ENCODE measurements at regions not wholly inside any gene's neighbourhood (a gene's known extent, or its start where the extent isn't known, plus 50 kb on each side); places are given as distances from the start of the nearest gene placed in this dataset.

DNA sequence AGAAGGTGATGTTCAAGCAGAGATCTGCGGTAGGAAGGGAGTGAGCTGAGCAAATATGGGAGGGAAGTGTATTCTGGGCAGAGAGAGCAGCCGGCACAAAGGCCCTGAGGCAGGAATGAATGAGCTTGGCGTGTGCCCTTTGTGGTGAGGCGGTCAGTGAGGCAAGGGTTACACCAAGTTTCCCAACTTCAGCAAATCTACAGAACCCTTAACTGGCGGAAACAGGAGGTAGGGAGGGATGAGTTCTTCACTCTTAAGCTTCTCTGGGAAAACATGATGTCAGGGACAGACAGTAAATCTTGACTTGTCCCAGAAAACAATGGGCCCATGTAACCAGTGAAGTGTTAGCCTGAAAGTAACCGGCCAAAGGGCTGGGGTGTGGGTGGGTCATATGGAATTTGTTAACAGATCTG lies 97.1 kb upstream of the PTPN1 start:
- DNase-seq (no peak), ATAC-seq (ENCODE audit: low read depth) (no peak)
- ChIA-PET POLR2A (no interaction called here), CTCF (no interaction called here)
- Mint-ChIP-seq H3K27ac (no peak overlapping the region), H3K36me3 (ENCODE audit: low read depth) (no peaks in the 10 kb centered on the region), H3K4me3 (no peak overlapping the region), H3K27me3 (peaks cover 15% of the 10 kb centered on the region), H3K4me1 (no peaks in the 10 kb centered on the region), H3K9me3 (peaks cover 3% of the 10 kb centered on the region)
- TF ChIP-seq, protein P1, sequence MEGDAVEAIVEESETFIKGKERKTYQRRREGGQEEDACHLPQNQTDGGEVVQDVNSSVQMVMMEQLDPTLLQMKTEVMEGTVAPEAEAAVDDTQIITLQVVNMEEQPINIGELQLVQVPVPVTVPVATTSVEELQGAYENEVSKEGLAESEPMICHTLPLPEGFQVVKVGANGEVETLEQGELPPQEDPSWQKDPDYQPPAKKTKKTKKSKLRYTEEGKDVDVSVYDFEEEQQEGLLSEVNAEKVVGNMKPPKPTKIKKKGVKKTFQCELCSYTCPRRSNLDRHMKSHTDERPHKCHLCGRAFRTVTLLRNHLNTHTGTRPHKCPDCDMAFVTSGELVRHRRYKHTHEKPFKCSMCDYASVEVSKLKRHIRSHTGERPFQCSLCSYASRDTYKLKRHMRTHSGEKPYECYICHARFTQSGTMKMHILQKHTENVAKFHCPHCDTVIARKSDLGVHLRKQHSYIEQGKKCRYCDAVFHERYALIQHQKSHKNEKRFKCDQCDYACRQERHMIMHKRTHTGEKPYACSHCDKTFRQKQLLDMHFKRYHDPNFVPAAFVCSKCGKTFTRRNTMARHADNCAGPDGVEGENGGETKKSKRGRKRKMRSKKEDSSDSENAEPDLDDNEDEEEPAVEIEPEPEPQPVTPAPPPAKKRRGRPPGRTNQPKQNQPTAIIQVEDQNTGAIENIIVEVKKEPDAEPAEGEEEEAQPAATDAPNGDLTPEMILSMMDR (IDR thresholded peaks at IDR 0.05), result no peak
- intact Hi-C loops (cut with micrococcal nuclease), result no loop called here

DNA sequence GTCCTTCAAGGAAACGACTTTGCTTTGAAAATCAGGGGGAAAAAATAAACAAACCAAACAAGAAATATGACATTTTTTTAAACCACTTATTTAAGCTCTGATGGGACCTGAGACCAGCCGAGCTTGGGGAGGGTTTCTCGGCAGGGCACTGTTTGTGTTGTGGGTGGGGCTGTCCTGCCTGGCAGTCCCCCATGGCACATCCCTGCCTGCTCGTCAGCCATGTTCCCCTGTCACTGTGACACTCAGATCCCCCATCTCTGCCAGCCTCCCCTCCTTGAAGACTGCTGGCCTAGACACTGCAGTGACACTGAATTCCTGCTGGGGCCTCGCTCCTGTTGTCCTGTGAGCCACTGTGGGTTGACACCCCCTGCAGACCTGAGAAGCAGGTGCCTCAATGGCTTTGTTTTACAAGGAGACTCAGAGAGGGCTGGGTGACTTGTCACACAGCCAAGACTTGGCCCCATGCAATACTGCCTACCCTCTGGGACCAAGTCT lies 95.1 kb upstream of the PTPN1 start:
- Mint-ChIP-seq H3K27ac (no peak overlapping the region), H3K4me1 (no peaks in the 10 kb centered on the region), H3K27me3 (peaks cover 14% of the 10 kb centered on the region), H3K4me3 (no peak overlapping the region), H3K36me3 (ENCODE audit: low read depth) (no peaks in the 10 kb centered on the region), H3K9me3 (peaks cover 3% of the 10 kb centered on the region)
- ChIA-PET CTCF (no interaction called here), POLR2A (no interaction called here)
- no peak for DNase-seq
- no peak for ATAC-seq (ENCODE audit: low read depth)
- TF ChIP-seq, protein P1 (IDR thresholded peaks at IDR 0.05), result no peak
- intact Hi-C loops (cut with micrococcal nuclease), result no loop called here

GRCh38 chr20:50415516-50416268 lies 94.5 kb upstream of the PTPN1 start:
- intact Hi-C loops (cut with micrococcal nuclease), result no loop called here
- ChIA-PET CTCF (no interaction called here), POLR2A (no interaction called here)
- ATAC-seq (ENCODE audit: low read depth) (no peak), DNase-seq (no peak)
- H3K36me3 Mint-ChIP-seq (ENCODE audit: low read depth), result no peaks in the 10 kb centered on the region
- peaks cover 13% of the 10 kb centered on the region for H3K27me3 Mint-ChIP-seq
- H3K4me1 Mint-ChIP-seq, result no peaks in the 10 kb centered on the region
- TF ChIP-seq, protein P1 (IDR thresholded peaks at IDR 0.05), result no peak
- H3K4me3 Mint-ChIP-seq, result no peak overlapping the region
- no peak overlapping the region for H3K27ac Mint-ChIP-seq
- H3K9me3 Mint-ChIP-seq, result peaks cover 3% of the 10 kb centered on the region

DNA sequence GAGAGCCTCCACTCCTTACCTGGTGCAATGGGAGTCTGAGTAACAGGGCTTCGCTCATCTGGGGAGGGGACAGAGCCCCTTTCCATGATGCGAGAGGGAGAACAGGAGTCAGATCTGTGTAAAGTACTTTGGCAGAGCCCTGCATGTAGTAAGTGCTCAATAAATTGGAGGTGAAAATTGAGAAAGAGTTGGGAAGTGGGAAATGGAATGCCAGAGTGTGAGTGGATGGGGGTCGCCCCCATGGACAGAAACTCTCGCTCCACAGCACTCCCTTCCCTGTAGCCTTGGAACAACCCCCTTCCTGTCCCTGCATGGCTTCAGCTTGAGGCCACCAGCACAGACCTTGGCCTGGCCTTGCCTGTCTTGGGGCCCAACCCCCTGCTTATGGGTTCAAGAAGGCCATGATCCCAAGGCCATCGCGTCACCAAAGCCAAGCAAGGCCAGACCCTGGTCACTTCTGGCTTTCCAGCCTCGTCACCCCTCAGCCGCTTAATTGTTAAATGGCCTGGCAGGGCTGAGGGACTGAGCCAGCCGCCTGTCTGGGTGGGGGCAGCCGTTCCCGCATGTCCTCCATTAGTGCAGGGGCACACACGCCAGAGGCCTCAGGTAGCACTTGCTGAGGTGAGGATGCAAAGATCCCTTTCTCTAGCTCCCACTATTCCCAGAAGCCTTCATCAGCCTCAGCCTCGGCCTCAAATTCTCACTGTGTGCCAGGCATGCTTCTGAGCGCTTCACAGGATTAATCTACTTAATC lies 93.7 kb upstream of the PTPN1 start:
- Mint-ChIP-seq H3K27me3 (peaks cover 11% of the 10 kb centered on the region), H3K4me1 (no peaks in the 10 kb centered on the region), H3K27ac (no peak overlapping the region), H3K9me3 (peaks cover 3% of the 10 kb centered on the region), H3K4me3 (no peak overlapping the region), H3K36me3 (ENCODE audit: low read depth) (no peaks in the 10 kb centered on the region)
- CTCF ChIA-PET, result no interaction called here
- TF ChIP-seq, protein P1 (IDR thresholded peaks at IDR 0.05), result no peak
- no peak for ATAC-seq (ENCODE audit: low read depth)
- intact Hi-C loops (cut with micrococcal nuclease), result no loop called here
- DNase-seq, result no peak
- POLR2A ChIA-PET, result no interaction called here

DNA sequence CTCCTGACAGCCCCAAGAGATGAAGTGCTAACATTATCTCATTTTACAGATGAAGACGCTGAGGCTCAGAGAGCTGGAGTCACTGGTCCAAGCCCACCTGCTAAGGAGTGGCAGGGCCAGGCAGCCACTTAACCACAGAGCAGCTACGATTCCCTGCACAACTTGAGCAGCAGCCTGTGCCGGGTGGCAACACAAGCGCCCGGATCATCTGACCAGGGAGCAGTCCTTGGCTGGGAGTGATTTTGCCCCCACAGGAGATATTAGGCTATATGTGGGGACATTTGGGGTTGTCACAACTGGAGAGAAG lies 93.2 kb upstream of the PTPN1 start:
- peaks cover 6% of the 10 kb centered on the region for H3K9me3 Mint-ChIP-seq
- DNase-seq (no peak), ATAC-seq (ENCODE audit: low read depth) (no peak)
- TF ChIP-seq, protein P1 (IDR thresholded peaks at IDR 0.05), result no peak
- H3K36me3 Mint-ChIP-seq (ENCODE audit: low read depth), result no peaks in the 10 kb centered on the region
- POLR2A ChIA-PET, result no interaction called here
- intact Hi-C loops (cut with micrococcal nuclease), result no loop called here
- CTCF ChIA-PET, result no interaction called here
- no peak overlapping the region for H3K27ac Mint-ChIP-seq
- H3K27me3 Mint-ChIP-seq, result peaks cover 7% of the 10 kb centered on the region
- no peak overlapping the region for H3K4me3 Mint-ChIP-seq
- no peaks in the 10 kb centered on the region for H3K4me1 Mint-ChIP-seq

All from activated B cell treated with CpG ODN at 0.5 μM for 24 hours (primary cell).